ENCODE measurements at regions not wholly inside any gene's neighbourhood (a gene's known extent, or its start where the extent isn't known, plus 50 kb on each side); places are given as distances from the start of the nearest gene placed in this dataset.

DNA sequence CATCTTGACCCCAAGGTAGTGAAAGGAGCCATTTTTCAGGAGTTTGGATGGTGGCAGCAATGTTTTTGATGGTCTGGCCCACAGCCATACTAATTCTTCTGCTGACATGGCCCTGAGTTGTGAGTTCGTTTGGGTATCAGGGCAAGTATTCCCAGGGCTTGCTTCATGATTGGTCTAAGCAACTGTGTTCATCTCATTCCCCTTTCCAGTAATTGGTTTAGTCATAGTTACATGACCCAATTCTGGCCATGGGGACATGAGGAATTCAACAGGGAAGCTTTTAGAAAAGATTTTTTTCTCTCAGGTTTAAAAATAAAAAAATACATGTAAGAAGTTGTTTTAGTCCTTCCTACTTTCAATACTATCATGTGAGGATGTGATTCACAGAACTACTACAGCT is 150.5 kb upstream of the NPHP3 start (continued):
- no peak for TF ChIP-seq TSHZ1 (CRISPR knock-in tag; IDR thresholded peaks at IDR 0.05)
- no peak for TF ChIP-seq DEAF1 (CRISPR knock-in tag; IDR thresholded peaks at IDR 0.05)

GRCh38 chr3:132871956-132872355 is 149.7 kb upstream of the NPHP3 start:
- no peaks in the 10 kb centered on the region for H4K20me1 ChIP-seq (replicated peaks; ENCODE audit: control insufficient read depth, insufficient read depth, low read length)
- H3K9me1 ChIP-seq (ENCODE audit: control insufficient read depth, insufficient read depth, low read length), result no peaks in the 10 kb centered on the region
- no peak overlapping the region for H3K9ac ChIP-seq (ENCODE audit: insufficient read depth in 1 of 2, low read depth in 2 of 2, low read length in 2 of 2)
- no peaks in the 10 kb centered on the region for H3K27me3 ChIP-seq (ENCODE audit: control insufficient read depth in 2 of 2, insufficient read depth in 2 of 2, low read length in 2 of 2)
- H3K9me3 ChIP-seq (replicated peaks; ENCODE audit: control insufficient read depth, insufficient read depth, low read depth, low read length), result no peaks in the 10 kb centered on the region
- H3K4me3 ChIP-seq, result no peak overlapping the region
- POLR2A ChIA-PET, result interaction anchor here (1.3 kb wide), 1 partner anchor 9 kb away, joined by 3 read pairs; no protein-coding TSS in a partner anchor
- TF ChIP-seq ZNF224 (CRISPR knock-in tag; IDR thresholded peaks at IDR 0.05), result no peak
- no peak for TF ChIP-seq RNF2 (IDR thresholded peaks at IDR 0.05)
- no peak for TF ChIP-seq NFYB (IDR thresholded peaks at IDR 0.05; ENCODE audit: extremely low read depth, insufficient read length)
- TF ChIP-seq HOXB6 (CRISPR knock-in tag; IDR thresholded peaks at IDR 0.05; ENCODE audit: borderline replicate concordance), result no peak
- no peak for TF ChIP-seq ZNF717 (CRISPR knock-in tag; IDR thresholded peaks at IDR 0.05)
- no peak overlapping the region for H3K27ac ChIP-seq (ENCODE audit: extremely low read depth, low read depth, low read length)
- ATAC-seq, result no peak
- intact Hi-C loops (cut with micrococcal nuclease) (no loop called here), in situ Hi-C loops (cut with MboI) (no loop called here)
- no peak overlapping the region for H3K4me2 ChIP-seq (ENCODE audit: insufficient read depth, low read length)
- CTCF ChIA-PET (ENCODE audit: low intra/inter-chr PET ratio), result no interaction called here
- no peaks in the 10 kb centered on the region for H3K36me3 ChIP-seq (ENCODE audit: control insufficient read depth, insufficient read depth, low read length)
- H3K4me1 ChIP-seq (replicated peaks in 1 of 2; ENCODE audit: control insufficient read depth in 2 of 2, insufficient read depth in 2 of 2, low read length in 2 of 2), result no peaks in the 10 kb centered on the region; a peak in 1 of 5 replicates
- no peak for FAIRE-seq
- 37% methylated on average over 3 of the region's 4 CpGs for WGBS (ENCODE audit: insufficient coverage, low coverage, missing lambda C conversion rate)
- no peak for DNase-seq (ENCODE audit: extremely low read depth in 1 of 4, low spot score in 3 of 4)
- no peak overlapping the region for H2AFZ ChIP-seq (ENCODE audit: low read depth, low read length)
- BruUV-seq (replicated peaks), result no TSS peak
- H3K79me2 ChIP-seq (ENCODE audit: control insufficient read depth, insufficient read depth, low read length), result no peaks in the 10 kb centered on the region
